Suprapubic skin (tissue), 3 donors: ENCODE measurements at regions not wholly inside any gene's neighbourhood (a gene's known extent, or its start where the extent isn't known, plus 50 kb on each side); places are given as distances from the start of the nearest gene placed in this dataset.

Experiments used
- CTCF ChIP-seq, 2 donors: fragments of 200-600 bp in 1 of 2; fragments of 450-650 bp in 1 of 2; sonication (generic) in 1 of 2; IDR thresholded peaks; one replicate each; pipeline ENCODE4 v1.5.1; 2016 to 2019; ENCODE audit warnings: antibody characterized with exemption in 2 of 2, mild to moderate bottlenecking in 1 of 2, moderate library complexity in 1 of 2
- POLR2AphosphoS5 ChIP-seq, 3 donors: sonication (generic); formaldehyde crosslinking; IDR thresholded peaks; one replicate each; pipeline ENCODE4 v1.6.1; 2017; ENCODE audit warnings: antibody characterized with exemption in 3 of 3

- TF ChIP-seq CTCF (IDR thresholded peaks at IDR 0.05) (no peak), POLR2AphosphoS5 (IDR thresholded peaks at IDR 0.05) (no peak)
Measured at GRCh38 chr18:1466035-1466434, 561.4 kb downstream of the ADCYAP1 start.
